ENCODE measurements at regions not wholly inside any gene's neighbourhood (a gene's known extent, or its start where the extent isn't known, plus 50 kb on each side); places are given as distances from the start of the nearest gene placed in this dataset.

GRCh38 chr2:67974559-67975430 is 88.0 kb downstream of the C1D start (continued):
- no peak for TF ChIP-seq ARID4B (CRISPR knock-in tag; IDR thresholded peaks at IDR 0.05; ENCODE audit: borderline replicate concordance)
- TF ChIP-seq USF2 (CRISPR knock-in tag; IDR thresholded peaks at IDR 0.05), result no peak
- no peak for TF ChIP-seq ZNF281 (CRISPR knock-in tag; IDR thresholded peaks at IDR 0.05)
- no peak for TF ChIP-seq STAT6 (CRISPR knock-in tag; conservative IDR thresholded peaks at IDR 0.05; ENCODE audit: low read depth)

- H3K27me3 Mint-ChIP-seq (ENCODE audit: low read depth), result peaks cover 4% of the 10 kb centered on the region
- TF ChIP-seq ETV6 (CRISPR knock-in tag; IDR thresholded peaks at IDR 0.05) (no peak), SOX15 (CRISPR knock-in tag; IDR thresholded peaks at IDR 0.05) (no peak), SP1 (CRISPR knock-in tag; conservative IDR thresholded peaks at IDR 0.05) (no peak)
- ATAC-seq (no peak), DNase-seq (ENCODE audit: low spot score) (no peak)
- no peaks in the 10 kb centered on the region for H3K4me1 Mint-ChIP-seq
- no peak overlapping the region for H3K27ac Mint-ChIP-seq
- H3K4me3 Mint-ChIP-seq, result no peak overlapping the region
- POLR2A ChIA-PET, result no interaction called here
- H3K9me3 Mint-ChIP-seq, result peaks cover 3% of the 10 kb centered on the region; the same call in 1 of the 2 replicates
- CTCF ChIA-PET, result no interaction called here
- peaks cover 5% of the 10 kb centered on the region for H3K36me3 Mint-ChIP-seq
Observed at GRCh38 chr2:67977464-67977863, 85.3 kb downstream of the C1D start.

GRCh38 chr2:67982956-67983355 is 79.8 kb downstream of the C1D start:
- H3K36me3 Mint-ChIP-seq, result peaks cover 5% of the 10 kb centered on the region
- no peaks in the 10 kb centered on the region for H3K4me1 Mint-ChIP-seq
- ChIA-PET POLR2A (no interaction called here), CTCF (no interaction called here)
- H3K27ac Mint-ChIP-seq, result no peak overlapping the region
- DNase-seq (ENCODE audit: low spot score), result no peak
- peaks cover 4% of the 10 kb centered on the region for H3K27me3 Mint-ChIP-seq (ENCODE audit: low read depth)
- H3K9me3 Mint-ChIP-seq, result peaks cover 11% of the 10 kb centered on the region
- no peak overlapping the region for H3K4me3 Mint-ChIP-seq
- ATAC-seq, result no peak
- TF ChIP-seq AFF4 (CRISPR knock-in tag; IDR thresholded peaks at IDR 0.05; ENCODE audit: borderline replicate concordance), result no peak
- TF ChIP-seq TEAD4 (CRISPR knock-in tag; IDR thresholded peaks at IDR 0.05), result no peak
- TF ChIP-seq ZNF512 (CRISPR knock-in tag; IDR thresholded peaks at IDR 0.05; ENCODE audit: borderline replicate concordance), result no peak
- no peak for TF ChIP-seq ZNF263 (CRISPR knock-in tag; IDR thresholded peaks at IDR 0.05; ENCODE audit: low read depth)
- TF ChIP-seq MAX (CRISPR knock-in tag; IDR thresholded peaks at IDR 0.05), result no peak
- TF ChIP-seq OVOL2 (CRISPR knock-in tag; IDR thresholded peaks at IDR 0.05; ENCODE audit: borderline replicate concordance), result no peak
- no peak for TF ChIP-seq FOXP1 (CRISPR knock-in tag; IDR thresholded peaks at IDR 0.05; ENCODE audit: borderline replicate concordance)
